H1 (cell line): ENCODE measurements at regions not wholly inside any gene's neighbourhood (a gene's known extent, or its start where the extent isn't known, plus 50 kb on each side); places are given as distances from the start of the nearest gene placed in this dataset.

Experiments
- CTCF ChIA-PET: fragments of 300-600 bp; sonication (Branson Sonifier 250); formaldehyde crosslinking; loops from one replicate; lab custom pipeline; 2021; ENCODE audit not compliant: partially characterized antibody; lab: Charles Lee
- POLR2A ChIA-PET: fragments of 300-600 bp; sonication (Branson Sonifier 250); formaldehyde crosslinking; loops from one replicate; lab custom pipeline; 2021; ENCODE audit warnings: inconsistent platforms; ENCODE audit not compliant: partially characterized antibody; lab: Charles Lee
- DNase-seq, 2 experiments: peaks; one replicate each; pipeline versions ENCODE4 v3.0.0 to v3.0.0-alpha.2; 2010 to 2022; ENCODE audit warnings: low spot score in 2 of 2, low read depth in 1 of 2, mixed read lengths in 1 of 2
- FAIRE-seq: peaks from 2 replicates; lab custom pipeline; 2011; peaks lifted over from hg19 to GRCh38; lab: Jason Lieb, UNC
- H2AFZ ChIP-seq: 2 replicates; pipeline ENCODE4 v1.8.1; 2012; ENCODE audit warnings: low read length, inconsistent platforms
- H2AK5ac ChIP-seq: 2 replicates; pipeline ENCODE4 v1.6.1; 2013; ENCODE audit warnings: low read depth, low read length
- H2BK120ac ChIP-seq: replicated peaks from 2 replicates; pipeline ENCODE3; 2013; ENCODE audit warnings: low read depth, low read length, inconsistent platforms
- H2BK12ac ChIP-seq: 2 replicates; pipeline ENCODE4 v1.6.1; 2013; ENCODE audit warnings: low read depth, low read length
- H2BK15ac ChIP-seq: 2 replicates; pipeline ENCODE4 v1.6.1; 2013; ENCODE audit warnings: low read length
- H2BK20ac ChIP-seq: 2 replicates; pipeline ENCODE4 v1.6.1; 2013; ENCODE audit warnings: low read length
- H2BK5ac ChIP-seq: 2 replicates; pipeline ENCODE4 v1.6.1; 2013; ENCODE audit warnings: low read depth, low read length
- H3K14ac ChIP-seq: 2 replicates; pipeline ENCODE4 v1.6.1; 2013; ENCODE audit warnings: inconsistent platforms; ENCODE audit not compliant: insufficient read length
- H3K18ac ChIP-seq: 2 replicates; pipeline ENCODE4 v1.6.1; 2013; ENCODE audit warnings: low read length; ENCODE audit errors: extremely low read depth
- H3K23ac ChIP-seq: 2 replicates; pipeline ENCODE4 v1.6.1; 2013; ENCODE audit warnings: inconsistent platforms; ENCODE audit not compliant: insufficient read length
- H3K23me2 ChIP-seq: 2 replicates; pipeline ENCODE4 v1.6.1; 2013; ENCODE audit warnings: low read depth, low read length
- H3K27ac ChIP-seq: 2 replicates; pipeline ENCODE4 v1.6.1; 2011; ENCODE audit warnings: low read depth, low read length, inconsistent platforms
- H3K27me3 ChIP-seq, 4 experiments: replicated peaks in 1 of 4; 1 replicate in 1 of 4; 2 replicates in 3 of 4; pipeline versions ENCODE4 v1.6.1 to v1.8.1; 2011 to 2013; ENCODE audit warnings: low read length in 3 of 4, mild to moderate bottlenecking in 3 of 4, inconsistent platforms in 2 of 4, mixed read lengths in 2 of 4, moderate library complexity in 1 of 4; ENCODE audit not compliant: control insufficient read depth in 3 of 4, insufficient read depth in 3 of 4; ENCODE audit errors: extremely low read depth in 1 of 4
- H3K36me3 ChIP-seq, 4 experiments: 2 replicates each; pipeline versions ENCODE4 v1.6.1 to v1.8.1; 2011 to 2013; ENCODE audit warnings: mild to moderate bottlenecking in 4 of 4, low read length in 3 of 4, moderate library complexity in 2 of 4, control low read depth in 1 of 4, inconsistent platforms in 1 of 4; ENCODE audit not compliant: insufficient read depth in 4 of 4, control insufficient read depth in 2 of 4
- H3K4ac ChIP-seq: replicated peaks from 2 replicates; pipeline ENCODE3; 2013; ENCODE audit warnings: low read length, low read depth, mixed read lengths, inconsistent platforms; ENCODE audit not compliant: insufficient read length
- H3K4me1 ChIP-seq, 4 experiments: replicated peaks in 1 of 4; 1 replicate in 1 of 4; 2 replicates in 3 of 4; pipeline versions ENCODE4 v1.6.1 to v1.8.1; 2011 to 2013; ENCODE audit warnings: low read length in 3 of 4, inconsistent platforms in 2 of 4, mixed read lengths in 1 of 4; ENCODE audit not compliant: insufficient read depth in 4 of 4, control insufficient read depth in 3 of 4
- H3K4me2 ChIP-seq, 2 experiments: 2 replicates each; pipeline versions ENCODE4 v1.6.1 to v1.8.1; 2011 to 2013; ENCODE audit warnings: low read depth in 2 of 2, low read length in 2 of 2, control low read depth in 1 of 2, inconsistent platforms in 1 of 2, mild to moderate bottlenecking in 1 of 2; ENCODE audit not compliant: insufficient read depth in 1 of 2
- H3K4me3 ChIP-seq, 4 experiments: fragments of 200-600, 300-600 bp in 1 of 4; sonication (generic), shearing (Covaris generic), sonication (Bioruptor Twin) in 1 of 4; 2 replicates each; pipeline versions ENCODE4 v1.5.1 to v1.8.1; 2011 to 2016; ENCODE audit warnings: low read length in 4 of 4, low read depth in 3 of 4, control low read depth in 2 of 4, inconsistent platforms in 2 of 4, mild to moderate bottlenecking in 2 of 4, mixed read lengths in 1 of 4, moderate library complexity in 1 of 4; ENCODE audit not compliant: insufficient read depth in 2 of 4; ENCODE audit errors: extremely low read depth in 1 of 4
- H3K56ac ChIP-seq: replicated peaks from 2 replicates; pipeline ENCODE3; 2013; ENCODE audit warnings: low read depth, mild to moderate bottlenecking, mixed read lengths, low read length, inconsistent platforms; ENCODE audit not compliant: insufficient read length
- H3K79me1 ChIP-seq: 2 replicates; pipeline ENCODE4 v1.6.1; 2013; ENCODE audit warnings: low read depth, low read length, control low read depth
- H3K79me2 ChIP-seq, 2 experiments: 2 replicates each; pipeline versions ENCODE4 v1.6.1 to v1.8.1; 2012 to 2013; ENCODE audit warnings: low read length in 2 of 2, mild to moderate bottlenecking in 2 of 2, inconsistent platforms in 1 of 2; ENCODE audit not compliant: insufficient read depth in 2 of 2, control insufficient read depth in 1 of 2
- H3K9ac ChIP-seq, 4 experiments: replicated peaks in 1 of 4; 1 replicate in 1 of 4; 2 replicates in 3 of 4; pipeline versions ENCODE4 v1.6.1 to v1.8.1; 2011 to 2013; ENCODE audit warnings: low read depth in 3 of 4, low read length in 3 of 4, control low read depth in 2 of 4, mild to moderate bottlenecking in 2 of 4, moderate library complexity in 2 of 4, inconsistent platforms in 1 of 4; ENCODE audit errors: extremely low read depth in 1 of 4
- H3K9me3 ChIP-seq, 2 experiments: 2 replicates each; pipeline versions ENCODE4 v1.6.1 to v1.8.1; 2012 to 2013; ENCODE audit warnings: mild to moderate bottlenecking in 2 of 2, moderate library complexity in 2 of 2, control low read depth in 1 of 2, inconsistent platforms in 1 of 2, low read depth in 1 of 2, low read length in 1 of 2, mixed read lengths in 1 of 2; ENCODE audit not compliant: insufficient read depth in 2 of 2
- H4K20me1 ChIP-seq, 2 experiments: replicated peaks in 1 of 2; 2 replicates each; pipeline versions ENCODE3 to v1.8.1; 2011 to 2013; ENCODE audit warnings: inconsistent platforms in 2 of 2, low read length in 2 of 2, mild to moderate bottlenecking in 1 of 2; ENCODE audit not compliant: insufficient read depth in 2 of 2, control insufficient read depth in 1 of 2
- H4K5ac ChIP-seq: 2 replicates; pipeline ENCODE4 v1.6.1; 2013; ENCODE audit warnings: low read length, low read depth, mixed read lengths, inconsistent platforms; ENCODE audit not compliant: insufficient read length
- H4K8ac ChIP-seq: 2 replicates; pipeline ENCODE4 v1.8.0; 2013; ENCODE audit warnings: mild to moderate bottlenecking, moderate library complexity, low read length, inconsistent platforms; ENCODE audit not compliant: insufficient read depth; ENCODE audit errors: extremely low read depth
- H4K91ac ChIP-seq: replicated peaks from 2 replicates; pipeline ENCODE3; 2013; ENCODE audit warnings: low read length, mixed read lengths, inconsistent platforms; ENCODE audit not compliant: insufficient read length
- CBX8 ChIP-seq: fragments of 300-800, 300-1000 bp; sonication (generic); IDR thresholded peaks from 2 replicates; pipeline ENCODE4 v1.7.1; 2016; ENCODE audit warnings: low read depth, low read length, borderline replicate concordance
- POLR2A ChIP-seq, 2 experiments: IDR thresholded peaks; 1 replicate in 1 of 2; 2 replicates in 1 of 2; pipeline ENCODE4 v1.6.1; 2011; ENCODE audit warnings: low read depth in 2 of 2, low read length in 2 of 2, mild to moderate bottlenecking in 2 of 2; ENCODE audit errors: control extremely low read depth in 1 of 2
- USF2 ChIP-seq: IDR thresholded peaks from 2 replicates; pipeline ENCODE4 v1.6.1; 2011; ENCODE audit warnings: low read length, improper control_type of control experiment
- WGBS, 2 experiments: shearing (Covaris generic) in 1 of 2; methylation state at CpG; one replicate each; pipeline versions ENCODE4 v1.1.6 to v1.1.7; 2013 to 2015; ENCODE audit warnings: low lambda C conversion rate in 2 of 2, mixed read lengths in 2 of 2, inconsistent platforms in 1 of 2, low coverage in 1 of 2, missing lambda C conversion rate in 1 of 2; ENCODE audit not compliant: insufficient replicate concordance in 2 of 2, insufficient coverage in 1 of 2, insufficient read length in 1 of 2; ENCODE audit errors: extremely low coverage in 1 of 2, missing lambda C conversion rate in 1 of 2; 5-methylcytosine and 5-hydroxymethylcytosine counted together

- POLR2A ChIA-PET, result no interaction called here
- Histone ChIP-seq H4K20me1 (no peaks in the 10 kb centered on the region), H3K23ac (no peak overlapping the region), H2BK15ac (no peak overlapping the region), H4K91ac (no peak overlapping the region), H3K4me2 (no peak overlapping the region), H3K4me1 (no peaks in the 10 kb centered on the region), H2BK5ac (no peak overlapping the region), H3K9ac (no peak overlapping the region), H3K23me2 (no peaks in the 10 kb centered on the region), H3K79me2 (no peaks in the 10 kb centered on the region), H3K4ac (no peak overlapping the region), H2AK5ac (no peak overlapping the region), H3K36me3 (no peaks in the 10 kb centered on the region), H3K27ac (no peak overlapping the region), H2BK20ac (no peak overlapping the region), H3K4me3 (no peak overlapping the region), H3K27me3 (no peaks in the 10 kb centered on the region), H2BK12ac (no peak overlapping the region), H4K5ac (no peak overlapping the region), H2BK120ac (no peak overlapping the region), H3K79me1 (no peaks in the 10 kb centered on the region), H3K14ac (no peak overlapping the region), H3K56ac (no peak overlapping the region), H2AFZ (no peak overlapping the region), H4K8ac (no peak overlapping the region), H3K9me3 (peaks cover 21 to 23% of the 10 kb centered on the region in 2 experiments), H3K18ac (no peak overlapping the region)
- WGBS, 2 experiments, result 89% methylated on average over 1 of the region's 1 CpG; no CpG with 5 or more reads in 1 of the 2 experiments
- no peak for DNase-seq
- CTCF ChIA-PET, result no interaction called here
- no peak for TF ChIP-seq CBX8
- TF ChIP-seq USF2, result no peak
- no peak for TF ChIP-seq POLR2A (IDR thresholded peaks at IDR 0.05; ENCODE audit: control extremely low read depth in 1 of 2, low read depth in 2 of 2, low read length in 2 of 2)
- FAIRE-seq, result no peak
Measured at GRCh38 chr3:144665567-144666053, 694.0 kb downstream of the DIPK2A start.
